ENCODE measurements at regions not wholly inside any gene's neighbourhood (a gene's known extent, or its start where the extent isn't known, plus 50 kb on each side); places are given as distances from the start of the nearest gene placed in this dataset.
"Not testable (repeated sequence)": the region's sequence is repeated elsewhere in the genome, so short reads cannot be mapped to it uniquely, and the experiment has no call there.

DNA sequence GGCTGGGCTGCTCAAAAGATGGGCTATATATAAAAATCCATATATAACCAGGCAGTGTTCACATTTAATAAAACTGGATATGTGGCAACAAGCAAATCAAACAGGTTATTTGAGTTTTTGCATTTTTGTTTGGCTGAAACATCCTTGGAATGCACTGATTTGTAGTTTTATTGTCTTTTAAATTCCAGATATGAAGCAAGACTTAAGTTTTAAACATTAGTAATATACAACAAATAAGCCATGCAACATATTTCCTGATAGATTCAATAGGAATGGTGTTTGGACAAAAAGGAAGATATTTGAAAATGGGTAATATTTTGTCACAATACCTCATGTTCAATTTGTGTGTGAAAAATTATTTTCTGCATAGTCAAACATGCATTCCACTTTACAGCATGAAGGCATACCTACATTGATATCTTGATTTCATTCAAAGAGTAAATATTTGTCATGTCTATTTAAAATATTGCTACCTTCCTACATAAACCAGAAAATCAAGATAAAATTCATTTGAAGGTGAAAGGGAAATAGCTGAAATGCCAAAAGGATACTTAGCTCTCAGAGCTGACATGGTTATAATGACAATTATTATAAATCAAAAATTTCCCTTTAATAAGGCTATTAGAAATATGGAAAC, 132.3 kb upstream of the NETO1 start:
- no peaks in the 10 kb centered on the region for H3K9me3 ChIP-seq
- no peak for TF ChIP-seq POLR2A (IDR thresholded peaks at IDR 0.05)
- no peak for TF ChIP-seq EP300 (IDR thresholded peaks at IDR 0.05)
- TF ChIP-seq, protein P1, sequence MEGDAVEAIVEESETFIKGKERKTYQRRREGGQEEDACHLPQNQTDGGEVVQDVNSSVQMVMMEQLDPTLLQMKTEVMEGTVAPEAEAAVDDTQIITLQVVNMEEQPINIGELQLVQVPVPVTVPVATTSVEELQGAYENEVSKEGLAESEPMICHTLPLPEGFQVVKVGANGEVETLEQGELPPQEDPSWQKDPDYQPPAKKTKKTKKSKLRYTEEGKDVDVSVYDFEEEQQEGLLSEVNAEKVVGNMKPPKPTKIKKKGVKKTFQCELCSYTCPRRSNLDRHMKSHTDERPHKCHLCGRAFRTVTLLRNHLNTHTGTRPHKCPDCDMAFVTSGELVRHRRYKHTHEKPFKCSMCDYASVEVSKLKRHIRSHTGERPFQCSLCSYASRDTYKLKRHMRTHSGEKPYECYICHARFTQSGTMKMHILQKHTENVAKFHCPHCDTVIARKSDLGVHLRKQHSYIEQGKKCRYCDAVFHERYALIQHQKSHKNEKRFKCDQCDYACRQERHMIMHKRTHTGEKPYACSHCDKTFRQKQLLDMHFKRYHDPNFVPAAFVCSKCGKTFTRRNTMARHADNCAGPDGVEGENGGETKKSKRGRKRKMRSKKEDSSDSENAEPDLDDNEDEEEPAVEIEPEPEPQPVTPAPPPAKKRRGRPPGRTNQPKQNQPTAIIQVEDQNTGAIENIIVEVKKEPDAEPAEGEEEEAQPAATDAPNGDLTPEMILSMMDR (IDR thresholded peaks at IDR 0.05), result no peak
- no peak for TF ChIP-seq POLR2AphosphoS5 (IDR thresholded peaks at IDR 0.05)
- intact Hi-C loops (cut with DNase I), result no loop called here
- no peak for DNase-seq
- H3K36me3 ChIP-seq, result no peaks in the 10 kb centered on the region
- H3K27me3 ChIP-seq, result no peaks in the 10 kb centered on the region
- no peak overlapping the region for H3K4me3 ChIP-seq
- H3K4me1 ChIP-seq, result no peaks in the 10 kb centered on the region
- no peak overlapping the region for H3K27ac ChIP-seq

DNA sequence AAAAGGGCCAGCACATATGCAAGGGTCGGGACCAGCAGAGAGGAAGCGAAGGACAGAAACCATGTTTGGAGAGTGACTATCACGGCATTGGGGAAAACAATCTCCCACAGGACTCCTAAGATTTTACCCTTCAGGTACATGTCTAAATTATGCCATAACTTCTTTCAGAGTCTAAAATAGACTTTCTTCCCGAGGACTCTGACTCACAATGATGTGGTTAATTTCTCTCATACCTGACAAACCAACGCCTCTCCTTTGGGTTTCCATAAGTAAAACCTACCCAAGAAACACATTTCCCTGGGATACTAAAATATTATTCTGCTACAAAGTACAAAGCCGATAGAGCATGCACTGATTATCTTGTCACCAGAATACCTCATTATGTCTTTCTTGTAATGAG, 127.8 kb upstream of the NETO1 start:
- H3K4me1 ChIP-seq, result no peaks in the 10 kb centered on the region
- TF ChIP-seq, protein P1 (IDR thresholded peaks at IDR 0.05), result no peak
- no peak for TF ChIP-seq POLR2A (IDR thresholded peaks at IDR 0.05)
- TF ChIP-seq EP300 (IDR thresholded peaks at IDR 0.05), result no peak
- TF ChIP-seq POLR2AphosphoS5 (IDR thresholded peaks at IDR 0.05), result no peak
- intact Hi-C loops (cut with DNase I), result no loop called here
- H3K4me3 ChIP-seq, result no peak overlapping the region
- H3K27me3 ChIP-seq, result no peaks in the 10 kb centered on the region
- DNase-seq, result no peak
- H3K27ac ChIP-seq, result no peak overlapping the region
- H3K9me3 ChIP-seq, result no peaks in the 10 kb centered on the region
- WGBS, 2 donors, result 85 to 86% methylated on average over 6 of the region's 6 CpGs
- H3K36me3 ChIP-seq, result no peaks in the 10 kb centered on the region

DNA sequence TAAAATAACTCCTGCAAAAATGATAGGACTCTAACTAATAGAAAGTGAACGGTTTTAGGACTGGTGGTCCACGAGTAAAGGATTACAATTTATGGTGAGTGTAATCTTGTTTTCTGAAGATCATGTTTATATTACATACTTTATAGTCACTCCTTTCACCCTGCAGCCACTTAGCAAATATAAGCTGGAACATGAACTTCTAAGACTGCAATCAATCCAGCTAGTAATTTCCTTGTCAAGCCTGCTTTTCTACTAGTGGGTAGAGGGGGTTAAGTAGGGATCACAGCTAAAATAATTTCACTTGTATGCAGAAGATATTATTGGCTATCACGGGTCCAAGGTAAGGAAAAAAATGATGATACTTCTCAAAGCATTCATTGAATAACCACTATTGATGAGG, 125.5 kb upstream of the NETO1 start:
- Histone ChIP-seq H3K36me3 (no peaks in the 10 kb centered on the region), H3K27me3 (no peaks in the 10 kb centered on the region), H3K27ac (no peak overlapping the region), H3K9me3 (no peaks in the 10 kb centered on the region), H3K4me1 (no peaks in the 10 kb centered on the region), H3K4me3 (no peak overlapping the region)
- intact Hi-C loops (cut with DNase I), result no loop called here
- WGBS, 2 donors, result 25 to 57% methylated on average over 3 of the region's 3 CpGs
- DNase-seq, result no peak
- TF ChIP-seq, protein P1 (IDR thresholded peaks at IDR 0.05), result no peak
- TF ChIP-seq POLR2A (IDR thresholded peaks at IDR 0.05) (no peak), POLR2AphosphoS5 (IDR thresholded peaks at IDR 0.05) (no peak), EP300 (IDR thresholded peaks at IDR 0.05) (no peak)

DNA sequence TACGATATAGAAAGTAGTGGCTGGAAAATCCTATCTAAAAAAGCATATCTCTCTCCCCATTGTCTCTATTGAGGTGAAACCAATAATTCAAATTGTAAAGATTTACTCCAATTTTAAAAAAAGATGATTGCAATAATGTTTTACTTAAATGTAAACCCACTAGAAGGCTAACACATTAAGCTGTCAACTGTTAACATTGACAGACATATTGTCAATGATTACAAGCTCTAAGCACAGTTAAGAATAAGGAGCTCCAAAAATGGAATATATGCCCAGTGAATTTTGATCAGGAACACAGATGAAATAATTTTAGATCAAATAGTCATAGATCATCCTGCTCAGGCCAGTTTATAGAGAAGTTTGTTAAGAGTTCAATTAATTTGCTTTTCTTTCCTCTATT, 123.6 kb upstream of the NETO1 start:
- DNase-seq, result no peak
- Histone ChIP-seq H3K4me3 (no peak overlapping the region), H3K27ac (no peak overlapping the region), H3K36me3 (no peaks in the 10 kb centered on the region), H3K9me3 (no peaks in the 10 kb centered on the region), H3K4me1 (no peaks in the 10 kb centered on the region), H3K27me3 (no peaks in the 10 kb centered on the region)
- intact Hi-C loops (cut with DNase I), result no loop called here
- WGBS, 2 donors, result 86 to 91% methylated on average over 1 of the region's 1 CpG
- no peak for TF ChIP-seq EP300 (IDR thresholded peaks at IDR 0.05)
- TF ChIP-seq, protein P1 (IDR thresholded peaks at IDR 0.05), result no peak
- no peak for TF ChIP-seq POLR2A (IDR thresholded peaks at IDR 0.05)
- TF ChIP-seq POLR2AphosphoS5 (IDR thresholded peaks at IDR 0.05), result no peak

DNA sequence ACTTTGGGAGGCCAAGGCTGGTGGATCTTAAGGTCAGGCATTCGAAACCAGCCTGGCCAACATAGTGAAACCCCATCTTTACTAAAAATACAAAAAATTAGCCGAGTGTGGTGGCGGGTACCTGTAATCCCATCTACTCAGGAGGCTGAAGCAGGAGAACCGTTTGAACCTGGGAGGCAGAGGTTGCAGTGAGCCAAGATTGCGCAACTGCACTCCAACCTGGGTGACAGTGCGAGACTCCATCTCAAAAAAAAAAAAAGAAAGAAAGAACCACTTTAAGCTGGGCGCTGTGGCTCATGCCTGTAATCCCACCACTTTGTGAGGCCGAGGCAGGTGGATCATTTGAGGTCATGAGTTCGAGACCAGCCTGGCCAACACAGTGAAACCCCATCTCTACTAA, 119.8 kb upstream of the NETO1 start:
- H3K9me3 ChIP-seq; DNase-seq; intact Hi-C loops (cut with DNase I); H3K4me1 ChIP-seq; H3K4me3 ChIP-seq; H3K36me3 ChIP-seq; H3K27me3 ChIP-seq; H3K27ac ChIP-seq: not testable (repeated sequence)
- 77 to 83% methylated on average over 9 of the region's 9 CpGs for WGBS, 2 donors
